ENCODE measurements at regions not wholly inside any gene's neighbourhood (a gene's known extent, or its start where the extent isn't known, plus 50 kb on each side); places are given as distances from the start of the nearest gene placed in this dataset.
"Not testable (repeated sequence)": the region's sequence is repeated elsewhere in the genome, so short reads cannot be mapped to it uniquely, and the experiment has no call there.

DNA sequence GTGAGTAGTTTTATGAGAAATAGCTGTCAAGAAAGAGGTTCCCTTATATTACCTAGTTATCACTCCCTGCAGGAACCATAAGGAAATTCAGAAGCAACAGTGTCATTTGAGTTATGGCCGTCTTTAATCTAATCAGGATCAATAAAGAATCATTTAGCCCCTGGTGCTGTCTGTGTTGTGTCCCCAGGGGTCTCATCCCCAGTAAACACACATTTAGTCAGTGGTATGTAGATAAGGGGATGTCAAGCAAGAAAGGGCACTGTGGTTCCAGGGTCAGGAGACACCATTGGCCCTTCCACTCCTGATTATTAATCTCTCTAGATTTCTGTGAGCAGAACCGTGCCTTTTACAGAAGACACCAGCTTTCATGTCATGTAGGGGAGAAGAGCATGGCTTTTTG lies 158.0 kb upstream of the SEMA6A start:
- Histone ChIP-seq H3K4me3 (ENCODE audit: low read depth, low read length) (no peak overlapping the region), H3K36me3 (ENCODE audit: control insufficient read depth, insufficient read depth, low read length) (no peaks in the 10 kb centered on the region), H3K27me3 (ENCODE audit: control insufficient read depth, insufficient read depth, low read length) (no peaks in the 10 kb centered on the region)
- TF ChIP-seq, protein P1, sequence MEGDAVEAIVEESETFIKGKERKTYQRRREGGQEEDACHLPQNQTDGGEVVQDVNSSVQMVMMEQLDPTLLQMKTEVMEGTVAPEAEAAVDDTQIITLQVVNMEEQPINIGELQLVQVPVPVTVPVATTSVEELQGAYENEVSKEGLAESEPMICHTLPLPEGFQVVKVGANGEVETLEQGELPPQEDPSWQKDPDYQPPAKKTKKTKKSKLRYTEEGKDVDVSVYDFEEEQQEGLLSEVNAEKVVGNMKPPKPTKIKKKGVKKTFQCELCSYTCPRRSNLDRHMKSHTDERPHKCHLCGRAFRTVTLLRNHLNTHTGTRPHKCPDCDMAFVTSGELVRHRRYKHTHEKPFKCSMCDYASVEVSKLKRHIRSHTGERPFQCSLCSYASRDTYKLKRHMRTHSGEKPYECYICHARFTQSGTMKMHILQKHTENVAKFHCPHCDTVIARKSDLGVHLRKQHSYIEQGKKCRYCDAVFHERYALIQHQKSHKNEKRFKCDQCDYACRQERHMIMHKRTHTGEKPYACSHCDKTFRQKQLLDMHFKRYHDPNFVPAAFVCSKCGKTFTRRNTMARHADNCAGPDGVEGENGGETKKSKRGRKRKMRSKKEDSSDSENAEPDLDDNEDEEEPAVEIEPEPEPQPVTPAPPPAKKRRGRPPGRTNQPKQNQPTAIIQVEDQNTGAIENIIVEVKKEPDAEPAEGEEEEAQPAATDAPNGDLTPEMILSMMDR (IDR thresholded peaks at IDR 0.05; ENCODE audit: insufficient read depth, low read length, severe bottlenecking) = no peak
- no peak for DNase-seq (ENCODE audit: low read depth)
- FAIRE-seq = no peak

DNA sequence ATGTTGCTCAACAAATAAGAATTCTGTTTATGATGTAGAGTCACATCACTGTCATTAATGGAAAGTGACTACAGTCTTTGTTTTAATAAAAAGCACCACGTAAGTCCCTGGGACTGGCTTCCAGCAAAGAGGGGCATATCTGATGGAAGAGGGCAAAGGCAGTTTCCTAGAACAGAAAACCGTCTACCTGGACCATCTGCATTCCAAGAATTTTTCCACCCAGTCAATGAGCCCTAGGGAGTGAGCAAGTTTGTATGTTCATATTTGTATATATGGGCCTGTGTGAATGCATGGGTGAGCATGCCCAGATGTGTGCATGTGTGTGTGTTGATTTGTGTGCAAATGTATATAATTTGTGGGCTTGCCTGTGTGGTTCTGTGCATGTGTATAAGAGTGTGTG lies 156.8 kb upstream of the SEMA6A start:
- no peak for DNase-seq (ENCODE audit: low read depth)
- TF ChIP-seq, protein P1 (IDR thresholded peaks at IDR 0.05; ENCODE audit: insufficient read depth, low read length, severe bottlenecking) = no peak
- Histone ChIP-seq H3K27me3 (ENCODE audit: control insufficient read depth, insufficient read depth, low read length) (no peaks in the 10 kb centered on the region), H3K4me3 (ENCODE audit: low read depth, low read length) (no peak overlapping the region), H3K36me3 (ENCODE audit: control insufficient read depth, insufficient read depth, low read length) (no peaks in the 10 kb centered on the region)
- FAIRE-seq = no peak

DNA sequence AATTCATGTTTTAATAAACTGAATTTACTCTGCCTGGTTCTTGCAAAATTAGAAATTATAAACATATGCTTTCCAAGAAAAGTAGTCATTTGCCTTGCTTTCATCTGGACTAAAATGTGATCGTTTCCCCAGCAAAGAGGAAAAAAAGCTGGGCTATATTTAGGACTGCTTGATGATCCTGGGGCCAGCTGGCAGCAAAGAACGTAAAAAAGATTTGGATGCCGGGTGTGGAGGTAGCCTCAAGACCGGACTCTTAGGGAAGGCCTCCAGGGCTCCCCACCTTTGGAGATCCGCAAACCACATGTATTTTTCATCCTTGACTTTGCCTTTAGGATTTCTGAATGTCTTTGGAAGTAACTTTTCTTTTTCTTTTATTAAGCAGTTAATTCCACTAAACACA lies 156.1 kb upstream of the SEMA6A start:
- DNase-seq (ENCODE audit: low read depth) (no peak), FAIRE-seq (no peak)
- Histone ChIP-seq H3K27me3 (ENCODE audit: control insufficient read depth, insufficient read depth, low read length) (no peaks in the 10 kb centered on the region), H3K4me3 (ENCODE audit: low read depth, low read length) (no peak overlapping the region), H3K36me3 (ENCODE audit: control insufficient read depth, insufficient read depth, low read length) (no peaks in the 10 kb centered on the region)
- TF ChIP-seq, protein P1 (IDR thresholded peaks at IDR 0.05; ENCODE audit: insufficient read depth, low read length, severe bottlenecking) = no peak

DNA sequence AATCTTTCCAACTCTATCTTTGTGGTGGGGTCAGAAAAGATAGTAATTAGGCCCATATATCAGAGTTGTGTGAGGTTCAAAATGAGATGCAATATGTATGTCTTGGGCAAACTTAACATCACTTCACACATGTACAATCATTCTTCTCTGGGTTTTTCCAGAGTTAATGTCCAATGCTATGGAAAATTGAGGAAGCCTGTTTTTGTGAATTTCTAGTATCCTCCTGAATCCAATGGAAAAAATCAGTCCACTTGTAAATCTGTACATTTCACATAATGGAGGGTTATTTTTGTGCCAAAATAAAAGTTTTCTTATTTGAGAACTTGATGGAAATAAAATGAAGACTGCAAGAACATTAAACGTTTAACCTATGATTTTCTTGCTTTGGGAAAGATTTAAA lies 155.6 kb upstream of the SEMA6A start:
- Histone ChIP-seq H3K27me3 (ENCODE audit: control insufficient read depth, insufficient read depth, low read length) (no peaks in the 10 kb centered on the region), H3K36me3 (ENCODE audit: control insufficient read depth, insufficient read depth, low read length) (no peaks in the 10 kb centered on the region), H3K4me3 (ENCODE audit: low read depth, low read length) (no peak overlapping the region)
- DNase-seq (ENCODE audit: low read depth) (no peak), FAIRE-seq (no peak)
- TF ChIP-seq, protein P1 (IDR thresholded peaks at IDR 0.05; ENCODE audit: insufficient read depth, low read length, severe bottlenecking) = no peak

DNA sequence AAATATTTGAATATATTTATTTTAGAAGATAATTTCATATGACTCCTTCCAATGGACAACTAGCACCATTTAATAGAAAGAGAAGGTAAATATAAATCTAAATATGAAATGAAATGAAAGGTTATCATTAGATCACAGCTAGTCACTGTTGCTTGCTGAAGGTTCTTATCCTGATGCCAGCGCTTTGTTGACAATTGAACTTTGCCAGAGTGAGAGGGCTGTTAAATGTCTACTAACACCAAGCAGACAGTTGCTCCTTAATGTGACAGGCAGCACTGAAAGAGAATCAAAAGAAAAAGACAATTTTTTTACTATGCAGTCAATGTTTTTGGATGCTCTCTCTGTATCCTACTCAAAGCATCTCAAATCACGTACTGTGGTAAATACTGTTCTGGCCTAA lies 152.6 kb upstream of the SEMA6A start:
- Histone ChIP-seq H3K36me3 (ENCODE audit: control insufficient read depth, insufficient read depth, low read length) (no peaks in the 10 kb centered on the region), H3K27me3 (ENCODE audit: control insufficient read depth, insufficient read depth, low read length) (no peaks in the 10 kb centered on the region), H3K4me3 (ENCODE audit: low read depth, low read length) (no peak overlapping the region)
- DNase-seq (ENCODE audit: low read depth) = no peak
- TF ChIP-seq, protein P1 (IDR thresholded peaks at IDR 0.05; ENCODE audit: insufficient read depth, low read length, severe bottlenecking) = no peak
- no peak for FAIRE-seq

DNA sequence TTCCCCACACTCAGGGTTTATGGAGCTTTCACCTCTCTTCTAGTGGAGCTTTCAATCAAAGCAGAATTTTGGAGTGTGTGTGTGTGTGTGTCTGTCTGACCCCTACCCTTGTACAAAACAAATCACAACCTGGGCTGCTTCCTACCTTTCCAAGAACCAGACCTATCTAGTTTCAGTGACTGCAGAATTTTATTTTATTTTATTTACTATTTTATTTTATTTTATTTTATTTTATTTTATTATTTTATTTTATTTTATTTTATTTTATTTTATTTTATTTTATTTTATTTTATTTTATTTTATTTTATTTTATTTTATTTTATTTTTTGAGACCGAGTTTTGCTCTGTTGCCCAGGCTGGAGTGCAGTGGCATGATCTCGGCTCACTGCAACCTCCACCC lies 151.6 kb upstream of the SEMA6A start:
- FAIRE-seq; H3K4me3 ChIP-seq (ENCODE audit: low read depth, low read length); DNase-seq (ENCODE audit: low read depth); H3K36me3 ChIP-seq (ENCODE audit: control insufficient read depth, insufficient read depth, low read length); H3K27me3 ChIP-seq (ENCODE audit: control insufficient read depth, insufficient read depth, low read length): not testable (repeated sequence)

Measured in bronchial epithelial cell (primary cell).